Caco-2 (cell line): ENCODE measurements at regions not wholly inside any gene's neighbourhood (a gene's known extent, or its start where the extent isn't known, plus 50 kb on each side); places are given as distances from the start of the nearest gene placed in this dataset.

Source experiments
- BruUV-seq: library from RNA; stranded (reverse); fragments of 400-500 nt; replicated peaks from 2 replicates; lab custom pipeline; 2021; lab: Mats Ljungman, UMichigan
- CTCF ChIA-PET: fragments of 300-600 bp; sonication (Branson Sonifier 250); formaldehyde crosslinking; loops from one replicate; lab custom pipeline; 2022; ENCODE audit warnings: antibody characterized with exemption; lab: Charles Lee
- POLR2A ChIA-PET: fragments of 300-600 bp; sonication (Branson Sonifier 250); formaldehyde crosslinking; loops from one replicate; lab custom pipeline; 2022; ENCODE audit warnings: antibody characterized with exemption; lab: Charles Lee
- DNase-seq, 2 experiments: peaks; one replicate each; pipeline versions ENCODE4 v3.0.0 to v3.0.0-alpha.2; 2020 to 2022
- H3K27me3 ChIP-seq: replicated peaks from 2 replicates; pipeline ENCODE4 v1.6.0; 2011; ENCODE audit warnings: low read length; ENCODE audit not compliant: control insufficient read depth, insufficient read depth
- H3K36me3 ChIP-seq: 2 replicates; pipeline ENCODE4 v1.5.1; 2011; ENCODE audit warnings: low read length; ENCODE audit not compliant: control insufficient read depth, insufficient read depth
- H3K4me1 ChIP-seq: fragments of 250-450 bp; sonication (Bioruptor Pico); 2 replicates; pipeline ENCODE4 v1.5.1; 2020; ENCODE audit warnings: mild to moderate bottlenecking
- H3K4me3 ChIP-seq: 2 replicates; pipeline ENCODE4 v1.5.1; 2011; ENCODE audit warnings: low read depth, mild to moderate bottlenecking, control low read depth, low read length
- H3K9me3 ChIP-seq: fragments of 250-450 bp; sonication (Bioruptor Pico); 2 replicates; pipeline ENCODE4 v1.5.1; 2020; ENCODE audit warnings: mild to moderate bottlenecking, moderate library complexity
- H3K27ac Mint-ChIP-seq: one replicate; pipeline ENCODE4 v1.8.0; 2022; ENCODE audit warnings: mixed read lengths; ENCODE audit not compliant: unreplicated experiment
- H3K27me3 Mint-ChIP-seq: one replicate; pipeline ENCODE4 v1.8.0; 2022; ENCODE audit warnings: mixed read lengths; ENCODE audit not compliant: insufficient read depth, unreplicated experiment
- H3K36me3 Mint-ChIP-seq: one replicate; pipeline ENCODE4 v1.8.0; 2022; ENCODE audit warnings: mild to moderate bottlenecking, mixed read lengths; ENCODE audit not compliant: insufficient read depth, unreplicated experiment
- H3K4me1 Mint-ChIP-seq: one replicate; pipeline ENCODE4 v1.8.0; 2022; ENCODE audit warnings: low read depth, mixed read lengths; ENCODE audit not compliant: unreplicated experiment
- H3K4me3 Mint-ChIP-seq: one replicate; pipeline ENCODE4 v1.8.0; 2022; ENCODE audit warnings: mild to moderate bottlenecking, moderate library complexity, mixed read lengths; ENCODE audit not compliant: unreplicated experiment
- H3K9me3 Mint-ChIP-seq: one replicate; pipeline ENCODE4 v1.8.0; 2022; ENCODE audit warnings: mixed read lengths; ENCODE audit not compliant: unreplicated experiment
- CTCF ChIP-seq, 2 experiments: fragments of 200-600 bp in 1 of 2; IDR thresholded peaks; 1 replicate in 1 of 2; 2 replicates in 1 of 2; pipeline versions ENCODE4 v1.5.1 to v1.8.0; 2011 to 2022; ENCODE audit warnings: antibody characterized with exemption in 1 of 2, control low read depth in 1 of 2, inconsistent platforms in 1 of 2, low read depth in 1 of 2, low read length in 1 of 2, mild to moderate bottlenecking in 1 of 2, moderate library complexity in 1 of 2; ENCODE audit not compliant: insufficient read depth in 1 of 2, severe bottlenecking in 1 of 2, unreplicated experiment in 1 of 2
- intact Hi-C: fragments of 100-400 bp; cut with micrococcal nuclease; formaldehyde crosslinking; loops from one replicate; pipeline ENCODE4 v1.10.0; 2022; ENCODE audit not compliant: unreplicated experiment

GRCh38 chr2:217184242-217184641 lies 324.4 kb upstream of the TNP1 start:
- Histone ChIP-seq H3K36me3 (no peaks in the 10 kb centered on the region; the same call in 1 of the 2 replicates), H3K4me3 (no peak overlapping the region), H3K27me3 (no peaks in the 10 kb centered on the region), H3K4me1 (no peaks in the 10 kb centered on the region), H3K9me3 (no peaks in the 10 kb centered on the region)
- Mint-ChIP-seq H3K4me1 (no peaks in the 10 kb centered on the region), H3K27me3 (peaks cover 3% of the 10 kb centered on the region), H3K4me3 (no peak overlapping the region), H3K36me3 (no peaks in the 10 kb centered on the region), H3K9me3 (no peaks in the 10 kb centered on the region), H3K27ac (no peak overlapping the region)
- no peak for DNase-seq
- TF ChIP-seq CTCF (IDR thresholded peaks at IDR 0.05; ENCODE audit: insufficient read depth in 1 of 2, low read depth in 1 of 2, low read length in 1 of 2, severe bottlenecking in 1 of 2, unreplicated experiment in 1 of 2) = no peak
- intact Hi-C loops = no loop called here
- CTCF ChIA-PET = no interaction called here
- POLR2A ChIA-PET = no interaction called here
- no TSS peak for BruUV-seq

- CTCF ChIA-PET = no interaction called here
- Histone ChIP-seq H3K27me3 (no peaks in the 10 kb centered on the region), H3K36me3 (no peaks in the 10 kb centered on the region; the same call in 1 of the 2 replicates), H3K4me1 (no peaks in the 10 kb centered on the region), H3K9me3 (no peaks in the 10 kb centered on the region), H3K4me3 (no peak overlapping the region)
- Mint-ChIP-seq H3K9me3 (no peaks in the 10 kb centered on the region), H3K36me3 (no peaks in the 10 kb centered on the region), H3K27me3 (peaks cover 3% of the 10 kb centered on the region), H3K4me3 (no peak overlapping the region), H3K4me1 (no peaks in the 10 kb centered on the region), H3K27ac (no peak overlapping the region)
- POLR2A ChIA-PET = no interaction called here
- intact Hi-C loops = no loop called here
- TF ChIP-seq CTCF (IDR thresholded peaks at IDR 0.05; ENCODE audit: insufficient read depth in 1 of 2, low read depth in 1 of 2, low read length in 1 of 2, severe bottlenecking in 1 of 2, unreplicated experiment in 1 of 2) = no peak
- no TSS peak for BruUV-seq
- no peak for DNase-seq
Observed at GRCh38 chr2:217183471-217183870, 323.6 kb upstream of the TNP1 start.

DNA sequence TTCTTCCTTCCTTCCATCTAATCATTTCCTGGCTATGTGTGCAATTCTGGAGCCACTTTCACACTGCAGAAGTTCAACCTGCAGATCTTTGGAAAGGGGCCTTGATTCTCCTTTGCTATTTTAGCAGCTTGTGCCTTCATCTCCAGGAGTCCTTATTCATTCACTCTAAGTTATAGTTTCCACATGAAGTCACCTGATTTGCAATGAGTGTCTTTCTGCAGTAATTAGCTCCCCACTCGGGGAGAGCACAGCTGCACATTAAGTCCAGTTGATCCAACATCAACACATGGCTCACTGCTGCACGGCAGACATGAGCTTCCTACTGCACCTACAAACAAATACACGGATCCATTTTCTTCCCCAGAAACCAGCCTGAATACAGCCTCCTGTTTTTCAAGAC lies 323.1 kb upstream of the TNP1 start:
- CTCF ChIA-PET = no interaction called here
- POLR2A ChIA-PET = no interaction called here

More for the DNA sequence above, 323.1 kb upstream of the TNP1 start:
- Mint-ChIP-seq H3K27ac (no peak overlapping the region), H3K36me3 (no peaks in the 10 kb centered on the region), H3K4me3 (no peak overlapping the region), H3K27me3 (peaks cover 3% of the 10 kb centered on the region), H3K9me3 (no peaks in the 10 kb centered on the region), H3K4me1 (no peaks in the 10 kb centered on the region)
- no peaks in the 10 kb centered on the region; the same call in 1 of the 2 replicates for H3K36me3 ChIP-seq
- H3K9me3 ChIP-seq = no peaks in the 10 kb centered on the region
- no peaks in the 10 kb centered on the region for H3K27me3 ChIP-seq
- no peaks in the 10 kb centered on the region for H3K4me1 ChIP-seq
- no TSS peak for BruUV-seq
- DNase-seq = no peak
- intact Hi-C loops = no loop called here
- no peak overlapping the region for H3K4me3 ChIP-seq
- no peak for TF ChIP-seq CTCF (IDR thresholded peaks at IDR 0.05; ENCODE audit: insufficient read depth in 1 of 2, low read depth in 1 of 2, low read length in 1 of 2, severe bottlenecking in 1 of 2, unreplicated experiment in 1 of 2)
